HS-27A (cell line): ENCODE measurements at regions not wholly inside any gene's neighbourhood (a gene's known extent, or its start where the extent isn't known, plus 50 kb on each side); places are given as distances from the start of the nearest gene placed in this dataset.

Source experiments
- DNase-seq: peaks from one replicate; pipeline ENCODE4 v3.0.0-alpha.2; 2012; ENCODE audit warnings: low read depth, missing footprints

GRCh38 chr2:59674100-59674499, 879.4 kb downstream of the BCL11A start:
- DNase-seq: no peak

DNA sequence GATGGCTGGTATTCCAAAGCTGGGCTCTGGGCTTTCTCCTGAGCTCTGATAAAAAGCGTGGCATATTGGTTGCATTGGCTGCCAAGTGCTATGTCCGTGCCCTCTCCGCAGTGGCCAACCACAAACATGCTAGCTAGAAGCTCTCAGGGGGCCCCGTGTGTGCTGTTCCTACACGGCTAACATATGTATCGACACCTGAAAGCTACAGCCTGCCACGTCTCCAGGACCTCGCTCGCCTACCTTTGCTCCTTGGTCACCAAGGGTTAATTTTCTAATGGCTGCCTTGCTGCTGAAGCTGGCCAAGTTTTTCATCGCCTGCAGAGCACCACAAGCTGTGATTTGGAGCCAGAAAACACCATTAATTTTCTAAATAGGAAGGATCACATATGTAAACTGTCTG, 888.4 kb downstream of the BCL11A start:
- DNase-seq: no peak

DNA sequence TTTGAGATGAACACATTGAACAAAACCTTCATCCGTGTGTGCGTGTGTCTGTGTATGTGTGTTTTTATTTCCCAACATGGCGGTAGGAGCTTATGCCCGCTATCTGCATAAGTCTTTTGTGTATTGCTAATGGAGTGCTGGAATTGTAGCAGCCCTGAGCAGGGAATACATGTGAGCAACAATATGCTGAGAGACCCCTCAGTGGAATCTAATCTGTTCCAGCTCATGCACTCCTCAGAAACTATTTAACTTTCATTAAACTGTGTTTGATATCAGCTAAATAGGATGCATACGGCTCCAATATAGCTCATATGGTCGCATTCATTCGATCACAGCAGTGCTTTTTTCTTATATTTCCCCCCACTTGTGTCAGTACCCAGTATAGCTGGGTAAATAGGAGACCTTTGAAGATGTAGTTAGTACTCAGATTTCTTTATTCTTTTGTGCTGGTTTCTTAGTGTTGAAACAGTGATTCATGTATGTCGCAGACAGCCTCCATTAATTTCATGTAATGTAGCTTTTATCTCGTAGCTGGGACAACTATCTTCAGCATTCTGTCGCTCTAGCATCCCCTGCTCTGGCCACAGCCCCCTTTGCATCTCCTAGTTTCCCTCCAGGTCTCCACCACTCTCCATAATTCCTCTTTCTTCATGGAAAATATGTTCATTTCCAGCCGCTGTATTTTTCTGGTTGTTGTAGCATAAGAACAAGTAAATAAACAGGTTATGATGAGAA, 891.2 kb downstream of the BCL11A start:
- no peak for DNase-seq

- no peak for DNase-seq
Observed at GRCh38 chr2:59660262-59660661, 893.2 kb downstream of the BCL11A start.

DNA sequence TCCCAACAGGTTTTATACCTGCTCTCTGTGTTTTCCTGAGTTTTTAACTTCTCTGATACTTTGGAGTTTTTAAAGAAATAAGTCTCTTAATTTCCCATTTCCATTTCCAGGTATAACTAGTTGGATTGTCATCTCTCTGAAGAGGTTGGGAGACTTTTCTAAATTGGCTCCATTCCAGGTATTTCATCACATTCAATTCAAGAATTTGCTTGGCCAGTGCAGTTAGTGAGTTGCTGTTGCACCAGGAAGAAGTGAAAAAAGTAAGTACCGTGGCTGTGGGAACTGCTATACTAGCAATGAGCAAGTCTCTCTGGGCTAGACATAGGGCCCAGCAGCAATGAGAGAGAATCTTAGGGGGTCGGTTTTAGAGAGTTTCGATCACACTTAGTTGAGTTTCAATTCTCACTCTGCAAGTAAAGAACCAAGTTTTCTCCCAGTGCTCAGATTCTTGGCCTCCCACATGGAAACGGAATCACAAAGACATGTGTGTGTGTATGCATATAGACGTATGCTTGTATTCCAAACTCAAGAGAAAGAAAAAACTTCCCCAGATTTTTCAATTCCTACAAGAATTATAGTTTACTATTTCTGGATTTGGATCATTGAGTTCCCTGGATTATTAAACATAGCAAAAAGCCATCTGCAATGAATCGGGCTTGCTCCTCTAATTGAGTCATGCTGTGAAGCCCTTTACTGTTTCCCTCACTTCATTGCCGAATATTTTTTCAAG, 894.4 kb downstream of the BCL11A start:
- DNase-seq: no peak

GRCh38 chr2:59655809-59656208, 897.6 kb downstream of the BCL11A start:
- no peak for DNase-seq

DNA sequence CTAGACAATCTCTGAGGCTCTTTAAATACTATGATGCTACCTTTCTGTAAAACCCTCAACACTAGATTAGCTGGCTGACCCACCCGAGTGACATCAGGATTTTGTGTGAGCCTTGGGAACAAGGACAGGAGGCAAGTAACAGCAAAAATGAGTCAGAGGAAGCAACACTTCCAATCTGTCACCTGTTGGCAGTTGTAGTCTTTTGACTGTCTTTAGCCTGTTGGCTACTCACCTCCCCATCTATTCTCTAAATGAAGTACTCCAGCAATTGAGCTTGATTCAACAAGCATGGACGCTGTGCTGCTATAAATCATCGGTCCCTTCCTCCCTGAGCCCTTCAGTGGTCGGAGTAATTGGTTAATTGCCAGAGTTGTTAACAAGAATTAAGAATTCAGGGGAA, 898.7 kb downstream of the BCL11A start:
- DNase-seq: no peak

- no peak for DNase-seq
Observed at GRCh38 chr2:59653164-59653563, 900.3 kb downstream of the BCL11A start.

GRCh38 chr2:59630789-59631188, 922.7 kb downstream of the BCL11A start:
- DNase-seq: no peak

DNA sequence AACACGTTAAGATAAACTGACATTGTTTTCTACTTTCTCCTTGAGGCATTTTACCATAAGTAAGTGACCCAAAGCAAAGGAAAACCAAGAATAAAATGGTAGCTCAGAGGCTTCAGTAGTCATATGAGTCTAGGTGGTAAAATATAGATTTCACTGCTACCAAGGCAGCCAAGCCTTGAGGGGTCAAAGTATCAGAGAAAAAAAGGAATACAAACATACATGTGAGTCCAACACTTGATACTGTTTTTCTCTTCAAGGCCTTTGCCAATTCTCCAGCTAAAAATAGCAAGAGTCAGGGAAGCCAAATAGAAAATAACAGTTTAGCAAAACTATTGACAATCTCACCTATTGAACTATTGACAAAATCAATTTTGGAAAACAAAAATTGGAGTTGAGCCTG, 925.9 kb downstream of the BCL11A start:
- no peak for DNase-seq

DNA sequence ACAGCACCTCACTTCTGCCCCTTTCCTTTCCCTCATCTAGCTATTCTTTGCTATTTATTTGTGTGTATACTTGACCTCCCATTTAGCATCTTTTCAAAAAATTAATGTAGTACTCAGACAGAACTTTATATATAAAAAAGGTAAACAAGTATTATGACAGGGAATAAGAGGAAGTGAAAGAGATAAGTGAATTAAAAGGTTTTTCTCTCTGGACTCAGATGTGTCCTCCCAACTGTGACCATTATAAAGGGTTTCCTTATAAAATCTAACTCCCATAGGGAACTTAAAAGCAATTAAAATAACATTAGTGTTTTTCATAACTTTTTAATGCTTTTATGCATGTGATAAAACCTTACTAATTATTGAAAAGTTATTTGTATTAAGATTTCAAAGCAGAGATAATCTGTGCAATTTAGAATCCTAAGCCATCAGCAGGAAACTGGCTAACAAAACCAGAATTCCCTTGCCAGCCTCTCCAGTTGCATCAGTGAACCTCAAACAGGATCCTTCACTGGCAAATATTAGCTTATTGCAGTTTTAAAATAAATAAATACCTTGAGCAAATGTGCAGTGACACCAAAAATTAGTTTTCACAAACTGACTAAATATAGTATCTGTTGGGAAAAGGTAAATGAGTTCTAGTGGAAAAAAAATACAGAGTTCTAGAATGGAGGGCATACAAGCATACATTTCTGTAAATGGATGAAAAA, 930.7 kb downstream of the BCL11A start:
- no peak for DNase-seq

- DNase-seq: no peak
Observed at GRCh38 chr2:59604123-59604522, 949.3 kb downstream of the BCL11A start.

DNA sequence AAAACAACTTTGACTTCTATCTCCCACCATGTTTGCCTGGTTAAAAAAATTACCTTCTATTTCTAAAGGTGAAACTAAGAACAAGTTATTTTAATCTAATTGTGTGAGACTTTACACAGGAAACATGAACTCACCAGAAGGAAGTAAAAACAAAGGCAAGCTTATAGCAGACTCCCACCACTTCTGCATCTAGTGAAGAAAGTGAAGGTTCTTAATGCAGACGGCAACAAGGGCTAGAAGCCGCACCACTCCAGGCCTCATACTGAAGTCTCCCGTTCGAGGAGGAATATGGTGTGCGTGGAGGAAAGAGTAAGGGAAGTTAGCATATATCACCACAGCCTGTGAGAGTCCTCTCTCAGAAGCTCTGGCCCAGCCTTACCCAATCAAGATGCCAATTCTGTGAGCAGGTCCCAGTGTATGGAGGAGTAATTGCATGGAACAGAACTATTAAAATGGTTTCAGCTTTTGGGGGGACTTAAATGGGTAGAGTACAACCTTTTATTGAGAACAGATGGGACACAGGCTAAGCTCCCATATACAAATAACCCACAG, 958.7 kb downstream of the BCL11A start:
- DNase-seq: no peak

- DNase-seq: no peak
Observed at GRCh38 chr2:59590798-59591197, 962.7 kb downstream of the BCL11A start.

DNA sequence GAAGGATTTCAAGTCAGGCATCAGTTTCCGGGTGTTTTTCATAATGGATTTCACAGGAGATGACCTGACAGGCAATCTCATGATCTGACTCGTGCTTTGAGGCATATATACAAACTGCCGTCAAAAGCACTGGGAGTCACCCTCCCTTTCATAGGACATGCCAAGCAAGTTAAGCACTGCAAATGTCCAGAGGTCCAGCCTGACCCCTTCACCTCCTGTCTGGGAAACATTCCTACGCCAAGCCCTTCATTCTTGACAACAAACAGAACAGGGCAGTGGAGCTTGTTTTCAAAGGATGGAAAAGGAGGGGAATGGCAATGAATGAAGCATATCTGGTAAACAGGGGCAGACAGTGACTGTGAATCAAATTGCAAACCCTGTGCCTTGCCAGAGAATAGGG, 963.6 kb downstream of the BCL11A start:
- no peak for DNase-seq

DNA sequence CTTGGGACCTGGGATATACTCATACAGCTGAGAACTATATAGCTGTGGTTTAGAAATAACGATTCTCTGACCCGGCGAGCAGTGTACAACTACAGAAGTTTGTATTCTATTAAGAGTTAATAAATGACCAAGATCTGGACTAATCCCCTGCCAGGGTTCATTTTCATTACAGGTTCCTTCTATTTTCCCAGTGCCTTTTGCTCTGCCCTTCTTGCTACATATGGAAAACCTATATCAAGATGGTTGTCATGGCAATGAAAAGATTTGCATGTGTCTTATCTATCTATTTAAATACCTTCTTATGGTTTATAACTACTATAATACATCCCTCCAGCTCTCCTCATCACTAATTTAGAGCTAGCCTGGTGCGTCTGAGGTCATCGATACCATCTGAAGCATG, 965.2 kb downstream of the BCL11A start:
- no peak for DNase-seq

DNA sequence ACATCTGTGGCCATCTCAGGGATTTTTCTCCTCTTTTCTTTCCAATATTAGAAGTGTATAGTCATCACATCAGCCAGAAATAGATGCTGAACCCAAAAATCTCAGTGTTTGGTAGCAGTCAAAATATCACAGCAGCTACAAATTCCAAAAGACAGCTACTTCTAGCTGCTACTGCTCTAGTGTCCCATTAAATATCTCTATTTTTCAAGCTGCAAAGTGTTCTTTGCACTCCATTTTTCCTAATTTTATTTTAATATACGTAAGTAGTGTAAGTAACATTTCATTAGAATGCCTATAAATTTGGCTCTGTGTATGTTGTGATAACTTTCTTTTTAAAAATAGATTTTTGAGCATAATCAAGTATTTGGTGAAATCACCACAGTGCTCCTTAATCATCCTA, 967.3 kb downstream of the BCL11A start:
- DNase-seq: no peak

DNA sequence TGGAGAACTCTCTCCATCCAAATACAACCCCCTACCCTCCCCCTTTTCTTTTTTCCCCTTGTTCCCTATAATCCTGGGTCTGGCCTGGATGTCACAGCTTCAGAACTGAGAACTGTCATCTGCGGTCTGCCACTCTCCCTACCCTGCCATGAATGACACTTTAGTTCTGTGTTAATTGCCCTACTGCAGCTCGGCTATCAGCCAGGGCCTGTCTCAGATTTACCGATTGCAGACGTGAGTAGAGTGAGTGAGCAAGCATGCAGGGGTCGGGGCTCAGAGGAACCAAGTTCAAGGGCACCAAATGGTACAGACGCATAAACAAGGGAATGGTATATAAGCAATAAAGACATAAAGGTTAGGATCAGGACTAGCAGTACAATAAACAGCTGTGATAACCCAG, 967.8 kb downstream of the BCL11A start:
- DNase-seq: no peak

GRCh38 chr2:59584958-59585357, 968.5 kb downstream of the BCL11A start:
- no peak for DNase-seq

GRCh38 chr2:59583173-59583765, 970.2 kb downstream of the BCL11A start:
- DNase-seq: no peak

GRCh38 chr2:59578349-59578748, 975.1 kb downstream of the BCL11A start:
- DNase-seq: no peak

DNA sequence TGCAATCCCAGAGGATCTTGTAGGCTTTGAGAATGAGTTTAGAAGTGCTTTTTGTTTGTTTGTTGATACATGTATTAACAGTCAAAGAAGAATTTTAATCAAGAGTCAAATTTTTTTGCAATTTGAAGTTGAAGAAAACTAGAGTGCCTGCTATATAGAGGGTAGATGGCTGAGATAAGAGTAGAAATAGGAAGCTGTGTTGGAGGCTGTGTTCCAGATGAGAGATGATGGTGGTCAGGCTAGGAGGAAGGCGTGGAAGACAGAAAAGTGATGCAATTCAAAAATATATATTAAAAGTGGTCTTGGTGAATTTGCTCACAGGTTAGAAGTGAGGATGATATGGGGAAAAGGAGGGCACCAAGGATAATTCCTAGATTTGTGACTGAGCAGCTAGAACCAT, 978.3 kb downstream of the BCL11A start:
- DNase-seq: no peak
